ENCODE measurements at regions not wholly inside any gene's neighbourhood (a gene's known extent, or its start where the extent isn't known, plus 50 kb on each side); places are given as distances from the start of the nearest gene placed in this dataset.
"Not testable (repeated sequence)": the region's sequence is repeated elsewhere in the genome, so short reads cannot be mapped to it uniquely, and the experiment has no call there.

DNA sequence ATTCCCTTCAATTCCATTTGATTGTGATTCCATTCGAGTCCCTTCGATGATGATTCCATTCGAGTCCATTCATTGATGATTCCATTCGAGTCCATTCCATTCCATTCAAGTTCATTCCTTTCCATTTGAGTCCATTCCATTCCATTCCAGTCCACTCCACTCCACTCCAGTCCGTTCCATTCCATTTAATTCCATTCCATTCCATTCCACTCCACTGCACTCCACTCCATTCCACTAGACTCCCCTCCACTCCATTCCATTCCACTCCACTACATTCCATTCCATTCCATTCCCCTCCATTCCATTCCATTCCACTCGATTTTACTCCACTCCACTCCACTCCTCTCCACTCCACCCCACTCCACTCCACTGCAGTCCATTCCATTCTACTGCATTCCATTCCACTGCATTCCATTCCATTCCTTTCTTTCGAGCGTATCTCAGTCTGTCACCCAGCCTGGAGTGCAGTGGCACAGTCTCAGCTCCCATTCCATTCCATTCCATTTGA lies 115.7 kb downstream of the ZNF92 start:
- no peaks in the 10 kb centered on the region for H3K36me3 ChIP-seq (ENCODE audit: control insufficient read depth in 2 of 2, extremely low read depth in 1 of 2, insufficient read depth in 1 of 2, low read length in 1 of 2)
- no peak overlapping the region for H3K4me3 Mint-ChIP-seq
- no peaks in the 10 kb centered on the region for H3K27me3 ChIP-seq (replicated peaks in 1 of 2; ENCODE audit: control insufficient read depth in 2 of 2, extremely low read depth in 1 of 2, insufficient read depth in 2 of 2, low read length in 1 of 2)
- H3K27ac ChIP-seq (ENCODE audit: low read length), result no peak overlapping the region
- H3K9me3 ChIP-seq, result no peaks in the 10 kb centered on the region
- peaks cover 2 to 4% of the 10 kb centered on the region in 2 donors for H3K27me3 Mint-ChIP-seq
- H3K4me1 Mint-ChIP-seq, result no peaks in the 10 kb centered on the region
- CTCF ChIA-PET, result no interaction called here
- no peak for ATAC-seq (replicated peaks in 1 of 4)
- WGBS (ENCODE audit: insufficient coverage), result 87% methylated on average over 8 of the region's 8 CpGs
- peaks cover 6% of the 10 kb centered on the region for H3K36me3 Mint-ChIP-seq
- POLR2A ChIA-PET, result no interaction called here
- no peaks in the 10 kb centered on the region for H3K4me1 ChIP-seq (ENCODE audit: control insufficient read depth in 1 of 2, extremely low read depth in 1 of 2, insufficient read depth in 2 of 2, low read length in 2 of 2)
- H3K4me3 ChIP-seq (ENCODE audit: control insufficient read depth in 1 of 2, extremely low read depth in 1 of 2, low read length in 1 of 2), result no peak overlapping the region
- DNase-seq, result no peak
- no peak overlapping the region for H3K27ac Mint-ChIP-seq
- H3K9me3 Mint-ChIP-seq, result peaks cover 14 to 32% (median 26%) of the 10 kb centered on the region in 3 donors

- H3K27me3 Mint-ChIP-seq; H3K27me3 ChIP-seq (replicated peaks in 1 of 2; ENCODE audit: control insufficient read depth in 2 of 2, extremely low read depth in 1 of 2, insufficient read depth in 2 of 2, low read length in 1 of 2); H3K4me3 Mint-ChIP-seq; H3K4me1 ChIP-seq (ENCODE audit: control insufficient read depth in 1 of 2, extremely low read depth in 1 of 2, insufficient read depth in 2 of 2, low read length in 2 of 2); H3K9me3 ChIP-seq; H3K4me1 Mint-ChIP-seq; H3K36me3 ChIP-seq (ENCODE audit: control insufficient read depth in 2 of 2, extremely low read depth in 1 of 2, insufficient read depth in 1 of 2, low read length in 1 of 2); H3K27ac ChIP-seq (ENCODE audit: low read length); POLR2A ChIA-PET; DNase-seq; H3K36me3 Mint-ChIP-seq; CTCF ChIA-PET; H3K4me3 ChIP-seq (ENCODE audit: control insufficient read depth in 1 of 2, extremely low read depth in 1 of 2, low read length in 1 of 2); H3K27ac Mint-ChIP-seq; H3K9me3 Mint-ChIP-seq; ATAC-seq (replicated peaks in 1 of 4): not testable (repeated sequence)
- WGBS (ENCODE audit: insufficient coverage), result no CpG with 5 or more reads among the region's 2 CpGs
Measured at GRCh38 chr7:65496697-65497096, 123.0 kb downstream of the ZNF92 start.

DNA sequence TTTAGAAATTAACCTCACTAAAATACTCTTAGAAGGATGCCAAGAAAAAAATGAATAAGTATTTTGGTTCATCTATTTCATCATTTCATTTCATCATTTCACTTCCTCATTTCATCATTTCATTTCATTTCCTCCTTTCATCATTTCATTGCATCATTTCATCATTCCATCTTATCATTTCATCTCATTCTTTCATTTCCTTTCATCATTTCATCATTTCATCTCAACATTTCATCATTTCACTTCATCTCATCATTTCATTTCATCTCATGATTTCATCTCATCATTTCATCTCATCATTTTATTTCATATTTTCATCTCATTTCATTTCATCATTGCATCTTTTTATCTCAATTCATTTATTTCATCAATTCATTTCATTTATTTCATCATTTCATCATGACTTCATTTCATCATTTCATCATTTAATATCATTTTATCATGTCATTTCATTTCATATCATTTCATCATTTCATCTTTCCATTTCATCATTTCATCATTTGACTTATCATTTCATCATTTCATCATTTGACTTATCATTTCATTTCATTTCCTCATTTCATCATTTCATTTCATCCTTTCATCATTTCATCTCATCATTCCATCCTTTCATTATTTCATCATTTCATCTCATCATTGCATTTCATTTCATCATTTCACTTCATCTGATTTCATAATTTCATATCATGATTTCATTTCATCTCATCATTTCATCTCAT lies 129.9 kb downstream of the ZNF92 start:
- Mint-ChIP-seq H3K36me3 (no peaks in the 10 kb centered on the region), H3K9me3 (no peaks in the 10 kb centered on the region), H3K4me1 (no peaks in the 10 kb centered on the region), H3K27ac (no peak overlapping the region), H3K27me3 (no peaks in the 10 kb centered on the region), H3K4me3 (no peak overlapping the region)
- DNase-seq (no peak), ATAC-seq (replicated peaks in 1 of 4) (no peak)
- peaks cover 0 to 6% of the 10 kb centered on the region in 2 experiments for H3K27me3 ChIP-seq (replicated peaks in 1 of 2; ENCODE audit: control insufficient read depth in 2 of 2, extremely low read depth in 1 of 2, insufficient read depth in 2 of 2, low read length in 1 of 2)
- ChIA-PET CTCF (no interaction called here), POLR2A (no interaction called here)
- H3K4me3 ChIP-seq (ENCODE audit: control insufficient read depth in 1 of 2, extremely low read depth in 1 of 2, low read length in 1 of 2), result no peak overlapping the region
- H3K9me3 ChIP-seq, result no peaks in the 10 kb centered on the region
- no peaks in the 10 kb centered on the region for H3K36me3 ChIP-seq (ENCODE audit: control insufficient read depth in 2 of 2, extremely low read depth in 1 of 2, insufficient read depth in 1 of 2, low read length in 1 of 2)
- H3K4me1 ChIP-seq (ENCODE audit: control insufficient read depth in 1 of 2, extremely low read depth in 1 of 2, insufficient read depth in 2 of 2, low read length in 2 of 2), result no peaks in the 10 kb centered on the region
- no peak overlapping the region for H3K27ac ChIP-seq (ENCODE audit: low read length)

DNA sequence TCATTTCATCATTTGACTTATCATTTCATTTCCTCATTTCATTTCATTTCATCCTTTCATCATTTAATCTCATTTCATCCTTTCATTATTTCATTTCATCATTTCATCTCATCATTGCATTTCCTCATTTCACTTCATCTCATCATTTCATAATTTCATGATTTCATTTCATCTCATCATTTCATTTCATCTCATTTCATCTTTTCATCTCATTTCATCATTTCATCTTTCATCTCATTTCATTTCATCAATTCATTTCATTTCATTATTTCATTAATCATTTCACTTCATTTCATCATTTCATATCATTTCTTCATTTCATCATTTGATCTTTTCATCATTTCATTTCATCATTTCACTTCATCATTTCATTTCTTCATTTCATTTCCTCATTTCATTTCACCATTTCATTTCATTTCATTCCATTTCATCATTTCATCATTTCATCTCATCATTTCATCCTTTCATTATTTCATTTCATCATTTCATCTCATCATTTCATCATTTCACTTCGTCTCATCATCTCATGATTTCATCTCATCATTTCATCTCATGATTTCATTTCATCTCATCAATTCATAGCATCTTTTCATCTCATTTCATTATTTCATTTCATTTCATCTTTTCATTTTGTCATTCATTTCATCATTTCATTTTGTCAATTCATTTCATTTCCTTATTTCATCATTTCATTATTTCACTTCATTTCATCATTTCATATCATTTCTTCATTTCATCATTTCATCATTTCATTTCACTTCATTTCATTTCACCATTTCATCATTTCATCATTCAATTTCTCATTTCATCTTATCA lies 131.1 kb downstream of the ZNF92 start:
- H3K27me3 ChIP-seq (replicated peaks in 1 of 2; ENCODE audit: control insufficient read depth in 2 of 2, extremely low read depth in 1 of 2, insufficient read depth in 2 of 2, low read length in 1 of 2); H3K9me3 ChIP-seq; H3K4me3 Mint-ChIP-seq; H3K27ac Mint-ChIP-seq; H3K36me3 ChIP-seq (ENCODE audit: control insufficient read depth in 2 of 2, extremely low read depth in 1 of 2, insufficient read depth in 1 of 2, low read length in 1 of 2); DNase-seq; H3K4me1 ChIP-seq (ENCODE audit: control insufficient read depth in 1 of 2, extremely low read depth in 1 of 2, insufficient read depth in 2 of 2, low read length in 2 of 2); POLR2A ChIA-PET; CTCF ChIA-PET; ATAC-seq (replicated peaks in 1 of 4); H3K36me3 Mint-ChIP-seq; H3K4me3 ChIP-seq (ENCODE audit: control insufficient read depth in 1 of 2, extremely low read depth in 1 of 2, low read length in 1 of 2); H3K4me1 Mint-ChIP-seq; H3K9me3 Mint-ChIP-seq; H3K27me3 Mint-ChIP-seq; H3K27ac ChIP-seq (ENCODE audit: low read length): not testable (repeated sequence)
- WGBS (ENCODE audit: insufficient coverage), result 40% methylated on average over 1 of the region's 1 CpG

- DNase-seq; H3K27me3 Mint-ChIP-seq; H3K36me3 Mint-ChIP-seq; POLR2A ChIA-PET; CTCF ChIA-PET; ATAC-seq (replicated peaks in 1 of 4); H3K9me3 Mint-ChIP-seq; H3K27ac Mint-ChIP-seq; H3K4me3 Mint-ChIP-seq; H3K4me1 ChIP-seq (ENCODE audit: control insufficient read depth in 1 of 2, extremely low read depth in 1 of 2, insufficient read depth in 2 of 2, low read length in 2 of 2); H3K36me3 ChIP-seq (ENCODE audit: control insufficient read depth in 2 of 2, extremely low read depth in 1 of 2, insufficient read depth in 1 of 2, low read length in 1 of 2); H3K4me1 Mint-ChIP-seq; H3K9me3 ChIP-seq; H3K4me3 ChIP-seq (ENCODE audit: control insufficient read depth in 1 of 2, extremely low read depth in 1 of 2, low read length in 1 of 2); H3K27ac ChIP-seq (ENCODE audit: low read length): not testable (repeated sequence)
- 77% methylated on average over 3 of the region's 3 CpGs for WGBS (ENCODE audit: insufficient coverage)
- H3K27me3 ChIP-seq (replicated peaks in 1 of 2; ENCODE audit: control insufficient read depth in 2 of 2, extremely low read depth in 1 of 2, insufficient read depth in 2 of 2, low read length in 1 of 2), result peaks cover 0 to 12% of the 10 kb centered on the region in 2 experiments
Measured at GRCh38 chr7:65505320-65505633, 131.6 kb downstream of the ZNF92 start.

- peak overlapping the region in 2 of 3 donors; percentile 25 to 53 for H3K4me3 Mint-ChIP-seq
- H3K36me3 Mint-ChIP-seq; H3K27ac ChIP-seq (ENCODE audit: low read length); H3K27ac Mint-ChIP-seq; H3K9me3 Mint-ChIP-seq; H3K4me1 Mint-ChIP-seq; H3K36me3 ChIP-seq (ENCODE audit: control insufficient read depth in 2 of 2, extremely low read depth in 1 of 2, insufficient read depth in 1 of 2, low read length in 1 of 2); H3K27me3 ChIP-seq (replicated peaks in 1 of 2; ENCODE audit: control insufficient read depth in 2 of 2, extremely low read depth in 1 of 2, insufficient read depth in 2 of 2, low read length in 1 of 2); POLR2A ChIA-PET; H3K4me1 ChIP-seq (ENCODE audit: control insufficient read depth in 1 of 2, extremely low read depth in 1 of 2, insufficient read depth in 2 of 2, low read length in 2 of 2); H3K9me3 ChIP-seq: not testable (repeated sequence)
- ATAC-seq (replicated peaks in 1 of 4) (peak in 2 of 4 experiments; percentile 23), DNase-seq (peak in 2 of 35 experiments; percentile 7 to 11)
- peaks cover 15 to 16% of the 10 kb centered on the region in 2 donors for H3K27me3 Mint-ChIP-seq
- 3% methylated on average over 45 of the region's 85 CpGs for WGBS (ENCODE audit: insufficient coverage)
- H3K4me3 ChIP-seq (ENCODE audit: control insufficient read depth in 1 of 2, extremely low read depth in 1 of 2, low read length in 1 of 2), result peak overlapping the region in 1 of 2 donors; percentile 47
- CTCF ChIA-PET, result interaction anchor here in 1 of 2 donors (0.7 kb wide), 1 partner anchor 621 kb away, joined by 4 read pairs; no protein-coding TSS in a partner anchor
Measured at GRCh38 chr7:65508581-65509367, 135.1 kb downstream of the ZNF92 start.
